ENCODE measurements at regions not wholly inside any gene's neighbourhood (a gene's known extent, or its start where the extent isn't known, plus 50 kb on each side); places are given as distances from the start of the nearest gene placed in this dataset.
A peak's percentile ranks its signal among the peaks of the same experiment; 100 is the strongest.

- Mint-ChIP-seq H3K27me3 (ENCODE audit: low read depth) (no peaks in the 10 kb centered on the region), H3K36me3 (peaks cover 13% of the 10 kb centered on the region), H3K4me1 (peaks cover 3% of the 10 kb centered on the region), H3K4me3 (no peak overlapping the region), H3K9me3 (peaks cover 36% of the 10 kb centered on the region), H3K27ac (no peak overlapping the region)
- TF ChIP-seq, protein P1, sequence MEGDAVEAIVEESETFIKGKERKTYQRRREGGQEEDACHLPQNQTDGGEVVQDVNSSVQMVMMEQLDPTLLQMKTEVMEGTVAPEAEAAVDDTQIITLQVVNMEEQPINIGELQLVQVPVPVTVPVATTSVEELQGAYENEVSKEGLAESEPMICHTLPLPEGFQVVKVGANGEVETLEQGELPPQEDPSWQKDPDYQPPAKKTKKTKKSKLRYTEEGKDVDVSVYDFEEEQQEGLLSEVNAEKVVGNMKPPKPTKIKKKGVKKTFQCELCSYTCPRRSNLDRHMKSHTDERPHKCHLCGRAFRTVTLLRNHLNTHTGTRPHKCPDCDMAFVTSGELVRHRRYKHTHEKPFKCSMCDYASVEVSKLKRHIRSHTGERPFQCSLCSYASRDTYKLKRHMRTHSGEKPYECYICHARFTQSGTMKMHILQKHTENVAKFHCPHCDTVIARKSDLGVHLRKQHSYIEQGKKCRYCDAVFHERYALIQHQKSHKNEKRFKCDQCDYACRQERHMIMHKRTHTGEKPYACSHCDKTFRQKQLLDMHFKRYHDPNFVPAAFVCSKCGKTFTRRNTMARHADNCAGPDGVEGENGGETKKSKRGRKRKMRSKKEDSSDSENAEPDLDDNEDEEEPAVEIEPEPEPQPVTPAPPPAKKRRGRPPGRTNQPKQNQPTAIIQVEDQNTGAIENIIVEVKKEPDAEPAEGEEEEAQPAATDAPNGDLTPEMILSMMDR (IDR thresholded peaks at IDR 0.05; ENCODE audit: unreplicated experiment) = no peak
- no peak for DNase-seq (ENCODE audit: low spot score in 2 of 2, unreplicated experiment in 2 of 2)
These were observed 68.7 kb upstream of the RNF7 start for GRCh38 chr3:141669434-141669833.

- no peak overlapping the region for H3K4me3 Mint-ChIP-seq
- DNase-seq (ENCODE audit: low spot score in 2 of 2, unreplicated experiment in 2 of 2) = no peak
- peaks cover 15% of the 10 kb centered on the region for H3K9me3 Mint-ChIP-seq
- peaks cover 13% of the 10 kb centered on the region for H3K4me1 Mint-ChIP-seq
- no peaks in the 10 kb centered on the region for H3K36me3 Mint-ChIP-seq
- no peaks in the 10 kb centered on the region for H3K27me3 Mint-ChIP-seq (ENCODE audit: low read depth)
- TF ChIP-seq, protein P1 (IDR thresholded peaks at IDR 0.05; ENCODE audit: unreplicated experiment) = no peak
- no peak overlapping the region for H3K27ac Mint-ChIP-seq
These were observed 60.4 kb upstream of the RNF7 start for GRCh38 chr3:141677701-141678100.

GRCh38 chr3:141680620-141681389 is 57.3 kb upstream of the RNF7 start:
- Mint-ChIP-seq H3K36me3 (no peaks in the 10 kb centered on the region), H3K4me3 (no peak overlapping the region), H3K4me1 (peaks cover 13% of the 10 kb centered on the region), H3K27me3 (ENCODE audit: low read depth) (no peaks in the 10 kb centered on the region), H3K9me3 (peaks cover 9% of the 10 kb centered on the region), H3K27ac (peak overlapping the region; percentile 79)
- DNase-seq (ENCODE audit: low spot score in 2 of 2, unreplicated experiment in 2 of 2) = no peak
- TF ChIP-seq, protein P1 (IDR thresholded peaks at IDR 0.05; ENCODE audit: unreplicated experiment) = no peak

GRCh38 chr3:141681390-141681780 is 56.7 kb upstream of the RNF7 start:
- Mint-ChIP-seq H3K36me3 (no peaks in the 10 kb centered on the region), H3K27me3 (ENCODE audit: low read depth) (no peaks in the 10 kb centered on the region), H3K4me3 (no peak overlapping the region), H3K27ac (peak overlapping the region; percentile 79), H3K4me1 (peaks cover 13% of the 10 kb centered on the region), H3K9me3 (peaks cover 9% of the 10 kb centered on the region)
- TF ChIP-seq, protein P1 (IDR thresholded peaks at IDR 0.05; ENCODE audit: unreplicated experiment) = no peak
- no peak for DNase-seq (ENCODE audit: low spot score in 2 of 2, unreplicated experiment in 2 of 2)

- Mint-ChIP-seq H3K9me3 (peaks cover 9% of the 10 kb centered on the region), H3K27me3 (ENCODE audit: low read depth) (no peaks in the 10 kb centered on the region), H3K27ac (no peak overlapping the region), H3K4me1 (peaks cover 13% of the 10 kb centered on the region), H3K4me3 (no peak overlapping the region), H3K36me3 (no peaks in the 10 kb centered on the region)
- TF ChIP-seq, protein P1 (IDR thresholded peaks at IDR 0.05; ENCODE audit: unreplicated experiment) = no peak
- no peak for DNase-seq (ENCODE audit: low spot score in 2 of 2, unreplicated experiment in 2 of 2)
These were observed 56.1 kb upstream of the RNF7 start for GRCh38 chr3:141682007-141682406.
